Activated T-cell treated with anti-CD3 and anti-CD28 coated beads, Interleukin-2, amount 50 U/mL, for 48 hours (primary cell): ENCODE measurements at regions not wholly inside any gene's neighbourhood (a gene's known extent, or its start where the extent isn't known, plus 50 kb on each side); places are given as distances from the start of the nearest gene placed in this dataset.
"Not testable (repeated sequence)": the region's sequence is repeated elsewhere in the genome, so short reads cannot be mapped to it uniquely, and the experiment has no call there.

Experiments
- DNase-seq, 2 experiments: peaks; one replicate each; pipeline ENCODE4 v3.0.0-alpha.2; 2020

GRCh38 chr20:17872959-17873358 lies 95.6 kb downstream of the SNX5 start:
- DNase-seq, result no peak

- DNase-seq, result no peak
These were observed 96.2 kb downstream of the SNX5 start for GRCh38 chr20:17872434-17872833.

DNA sequence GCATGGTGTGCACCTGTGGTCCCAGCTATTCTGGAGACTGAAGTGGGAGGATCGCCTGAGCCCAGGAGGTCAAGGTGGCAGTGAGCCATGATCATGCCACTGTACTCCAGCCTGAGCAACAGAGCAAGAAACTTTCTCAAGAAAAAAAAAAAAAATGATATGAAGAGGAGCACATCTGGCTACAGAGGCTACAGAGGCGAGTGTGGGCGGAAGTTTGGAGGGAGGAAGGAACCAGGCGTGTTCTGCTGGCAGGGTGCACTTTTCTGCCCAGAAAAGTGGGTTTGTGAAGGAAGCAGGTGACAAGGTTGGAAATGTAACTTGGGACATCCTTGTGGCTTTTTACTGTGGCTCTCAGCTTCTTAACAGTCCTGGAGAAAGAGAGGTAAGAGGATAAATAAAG lies 96.7 kb downstream of the SNX5 start:
- no peak for DNase-seq

DNA sequence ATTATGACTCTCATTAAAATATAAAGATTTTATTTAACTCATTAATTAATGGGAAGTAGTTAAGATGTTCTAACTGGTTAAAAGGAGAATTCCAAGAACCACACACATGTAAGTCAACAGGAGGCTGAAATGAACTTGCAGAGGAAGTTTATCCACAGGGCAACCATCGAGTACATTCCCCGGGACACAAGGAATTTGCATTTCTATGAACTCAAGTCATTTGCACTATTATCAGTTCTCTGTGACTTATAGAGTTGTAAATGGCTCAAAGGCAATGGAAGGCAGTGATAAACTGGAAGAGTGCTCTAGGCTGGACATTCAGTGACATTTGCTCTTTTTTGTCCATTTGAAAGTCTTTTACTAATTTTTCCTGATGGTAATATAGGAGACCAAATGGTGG lies 97.4 kb downstream of the SNX5 start:
- no peak for DNase-seq

- no peak for DNase-seq
These were observed 98.4 kb downstream of the SNX5 start for GRCh38 chr20:17870086-17870740.

DNA sequence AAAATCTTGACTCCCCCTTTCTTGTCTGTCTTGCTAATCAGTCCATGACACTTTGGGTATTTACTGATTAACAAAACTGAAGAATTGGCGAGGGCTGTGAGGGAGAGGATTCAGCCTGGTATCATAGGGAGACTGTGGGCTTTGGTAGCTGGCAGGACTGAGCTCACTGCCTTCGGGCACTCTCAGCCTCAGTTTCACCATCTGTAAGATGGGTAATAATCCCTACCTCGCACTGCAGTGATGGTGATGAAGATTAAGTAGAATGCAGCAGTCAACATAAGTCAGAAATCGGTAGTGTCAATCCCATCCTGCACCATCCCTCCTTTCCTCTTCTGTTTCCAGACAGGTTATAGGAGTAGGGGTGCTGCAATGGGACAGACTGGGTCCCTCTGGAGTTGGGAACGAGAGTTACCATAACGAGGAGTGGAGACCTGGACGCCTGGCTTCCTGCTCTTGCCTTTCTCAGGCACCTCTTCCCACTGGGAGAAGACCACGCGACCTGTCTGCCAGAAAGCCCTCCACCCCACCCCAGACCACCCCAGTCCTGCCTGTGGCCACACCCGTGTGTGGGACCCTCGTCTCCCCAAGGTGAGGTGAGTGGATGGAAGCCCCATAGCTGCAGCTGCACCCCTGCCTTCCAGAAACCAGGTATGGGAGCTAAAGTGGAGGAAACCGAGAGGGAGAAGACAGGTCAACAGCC lies 99.1 kb downstream of the SNX5 start:
- no peak for DNase-seq

GRCh38 chr20:17868700-17869231 lies 99.8 kb downstream of the SNX5 start:
- DNase-seq, result no peak

DNA sequence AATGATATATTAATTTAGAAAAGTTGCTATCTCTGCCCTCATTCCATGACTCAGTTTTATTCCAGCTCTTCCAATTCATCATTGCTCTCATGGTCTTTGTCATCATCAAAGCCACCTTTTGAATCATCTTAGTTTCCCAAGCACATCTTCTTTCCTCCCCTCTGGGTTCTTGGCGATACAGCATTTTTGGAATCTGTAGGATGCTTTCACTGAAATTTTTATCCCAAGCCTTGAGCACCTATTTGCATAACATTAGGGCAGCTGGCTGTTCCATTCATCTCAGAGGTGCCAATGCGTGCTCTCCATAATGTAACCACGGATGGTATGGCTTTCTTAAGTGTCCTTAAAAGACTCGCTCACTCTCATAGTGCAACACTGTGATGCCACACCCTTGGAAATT lies 100.4 kb downstream of the SNX5 start:
- DNase-seq, result no peak

DNA sequence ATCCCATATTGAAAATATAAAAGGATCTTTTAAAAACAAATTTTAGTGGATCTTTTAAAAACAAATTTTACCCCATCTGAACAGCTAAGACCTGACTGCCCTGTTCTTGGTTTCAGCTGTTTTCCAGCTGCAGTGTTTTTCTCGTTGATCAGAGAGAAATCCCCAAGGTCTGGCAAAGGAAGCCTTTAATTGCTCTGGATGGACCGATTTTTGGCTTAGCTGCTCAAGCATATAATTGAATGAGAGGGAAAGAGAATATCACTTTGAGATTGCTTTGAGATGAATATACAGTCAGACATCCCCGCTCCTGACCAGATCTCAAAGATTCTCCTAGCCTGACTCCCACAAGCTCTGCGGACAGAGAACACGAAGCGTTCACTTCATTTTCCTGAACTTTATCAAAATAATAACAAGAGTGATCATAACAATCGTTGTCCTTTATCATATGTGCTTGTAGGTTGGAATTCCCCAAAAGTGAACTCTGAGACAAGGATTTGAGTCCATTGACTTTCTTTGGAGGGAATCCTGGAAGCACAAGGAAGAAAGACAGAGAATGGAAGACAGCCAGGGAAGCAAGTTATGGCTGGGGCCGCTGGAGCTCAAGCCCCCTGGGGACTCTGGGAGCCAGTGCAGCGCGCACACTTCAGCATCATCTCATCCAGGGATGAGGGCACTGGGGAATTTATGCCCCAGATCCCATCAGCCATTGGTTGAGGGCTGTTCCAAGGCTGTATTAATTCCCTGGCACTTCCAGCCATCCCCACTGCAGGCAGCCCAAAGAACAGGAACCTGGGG lies 101.3 kb downstream of the SNX5 start:
- no peak for DNase-seq

- DNase-seq, result no peak
These were observed 102.2 kb downstream of the SNX5 start for GRCh38 chr20:17866234-17867001.

DNA sequence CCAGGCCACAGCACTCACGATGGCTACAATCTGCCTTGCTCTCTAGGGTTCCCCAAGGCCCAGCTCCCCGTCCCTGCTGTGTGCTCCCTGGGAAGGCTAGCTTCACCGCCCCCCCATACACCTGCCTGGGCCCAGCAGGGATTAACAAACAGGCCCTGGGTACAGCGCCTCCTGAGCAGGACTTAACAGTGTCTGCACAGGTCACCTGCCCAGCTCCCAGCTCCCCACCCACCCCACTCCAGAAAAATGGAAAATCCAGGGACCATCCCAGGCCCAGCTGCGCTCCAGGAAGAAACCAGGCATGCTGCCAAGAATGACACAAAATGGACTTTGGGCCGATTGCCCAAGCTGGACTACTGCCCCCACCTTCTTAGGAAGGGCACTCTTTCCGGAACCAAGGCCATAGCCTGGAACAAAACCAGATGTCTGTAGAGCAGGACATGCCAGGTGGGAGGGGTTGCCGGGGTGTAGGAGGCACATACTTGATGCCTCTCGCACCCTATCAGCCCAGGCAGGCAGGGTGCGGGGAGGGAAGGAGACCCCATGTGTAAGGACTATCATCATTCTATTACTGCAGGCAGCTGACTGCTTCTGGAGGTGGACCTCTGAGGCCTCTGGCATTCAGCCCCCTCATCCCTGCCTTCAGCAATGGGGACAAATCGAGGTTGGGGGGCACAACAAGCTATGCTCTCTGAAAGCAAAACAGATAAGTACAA lies 104.9 kb downstream of the SNX5 start:
- no peak for DNase-seq

DNA sequence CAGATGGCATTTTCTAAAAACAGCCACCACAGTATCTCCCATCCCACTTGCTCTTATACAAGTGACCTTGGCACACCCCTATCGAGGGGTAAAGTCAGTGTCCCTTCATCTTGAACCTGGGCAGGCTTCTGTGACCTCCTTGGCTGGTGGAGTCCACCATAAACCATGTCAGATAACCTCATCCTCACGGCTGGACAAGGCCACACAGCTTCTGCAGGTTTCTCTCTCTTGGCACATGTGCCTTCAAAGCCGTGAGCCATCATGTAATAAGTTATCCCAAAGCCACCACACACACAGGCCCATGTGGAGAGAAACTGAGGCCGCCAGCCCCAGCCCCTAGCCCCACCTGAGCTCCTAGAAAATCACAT lies 105.4 kb downstream of the SNX5 start:
- DNase-seq, result no peak

DNA sequence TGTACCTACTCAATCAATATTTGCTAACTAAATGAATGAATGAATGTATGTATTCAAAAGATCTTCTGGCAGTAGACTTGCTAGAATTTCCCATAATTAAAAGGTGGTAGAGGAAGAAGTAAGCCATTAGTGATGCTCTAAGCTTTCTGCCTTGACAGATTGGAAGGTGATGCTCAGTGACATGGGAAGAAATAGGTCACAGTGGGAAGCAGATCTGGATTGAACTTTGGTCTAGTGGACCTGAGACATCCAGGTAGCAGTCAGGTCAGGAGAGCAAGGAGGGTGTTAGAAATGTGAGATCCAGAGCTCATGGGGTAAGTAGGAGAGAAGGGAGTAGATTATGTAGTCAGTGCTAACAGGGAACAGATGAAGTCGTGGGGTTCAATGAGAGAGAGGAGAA lies 106.4 kb downstream of the SNX5 start:
- DNase-seq, result no peak

DNA sequence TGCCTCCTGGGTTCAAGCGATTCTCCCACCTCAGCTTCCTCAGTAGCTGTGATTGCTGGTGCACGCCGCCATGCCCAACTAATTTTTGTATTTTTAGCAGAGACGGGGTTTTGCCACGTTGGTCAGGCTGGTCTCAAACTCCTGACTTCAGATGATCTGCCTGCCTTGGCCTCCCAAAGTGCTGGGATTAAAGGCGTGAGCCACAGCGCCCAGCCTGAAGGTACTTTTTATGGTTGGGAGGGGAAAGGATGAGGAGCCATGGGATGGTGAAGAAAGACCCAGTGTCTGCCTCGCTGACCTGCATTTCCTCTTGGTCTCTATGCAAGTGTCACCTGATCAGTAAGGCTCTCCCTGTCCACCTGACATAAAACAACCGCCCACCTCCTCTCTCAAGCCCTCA lies 107.0 kb downstream of the SNX5 start:
- not testable (repeated sequence) for DNase-seq

DNA sequence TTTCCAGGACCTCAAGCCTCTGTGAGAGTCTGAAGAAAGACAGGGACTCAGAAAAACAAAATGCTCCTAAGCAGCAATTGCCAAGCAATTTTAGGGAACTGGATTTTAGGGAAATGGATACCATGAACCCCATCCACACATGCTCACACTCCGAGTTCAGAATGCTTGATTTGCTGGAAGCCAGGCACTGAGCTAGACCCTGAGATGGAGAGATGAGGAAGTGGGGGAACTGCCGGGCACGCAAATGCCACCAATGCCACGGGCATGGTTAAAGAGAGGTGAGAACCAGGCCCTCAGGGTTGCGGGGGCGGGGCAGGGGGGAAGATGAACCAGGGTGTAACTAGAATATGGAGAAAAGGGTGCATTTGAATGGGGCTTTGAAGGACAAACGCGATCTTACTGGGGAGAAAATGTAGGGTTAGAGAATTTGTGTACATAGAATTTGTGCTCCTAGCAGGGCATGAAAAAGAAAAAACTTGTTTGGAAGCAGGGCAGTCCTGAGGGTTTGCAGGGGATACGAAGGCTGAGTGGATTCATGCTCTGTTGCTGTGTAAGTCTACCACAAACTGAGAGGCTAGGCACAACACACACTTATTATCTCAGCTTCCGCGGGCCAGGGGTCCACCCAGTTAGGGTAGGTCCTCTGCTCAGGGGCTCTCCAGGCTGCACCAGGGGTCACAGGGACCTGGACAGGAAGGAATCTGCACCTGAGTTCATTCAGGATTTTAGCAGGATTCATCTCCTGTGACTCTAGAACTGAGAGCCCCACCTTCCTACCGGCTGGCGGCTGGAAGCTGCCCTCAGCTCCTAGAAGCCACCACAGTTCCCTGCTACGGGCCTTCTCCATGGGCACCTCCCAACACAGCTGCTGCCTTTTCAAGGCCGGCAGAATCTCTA lies 108.0 kb downstream of the SNX5 start:
- no peak for DNase-seq

- peak; percentile 28 to 42 for DNase-seq
These were observed 108.9 kb downstream of the SNX5 start for GRCh38 chr20:17859616-17860232.

GRCh38 chr20:17859002-17859615 lies 109.5 kb downstream of the SNX5 start:
- DNase-seq, result no peak

DNA sequence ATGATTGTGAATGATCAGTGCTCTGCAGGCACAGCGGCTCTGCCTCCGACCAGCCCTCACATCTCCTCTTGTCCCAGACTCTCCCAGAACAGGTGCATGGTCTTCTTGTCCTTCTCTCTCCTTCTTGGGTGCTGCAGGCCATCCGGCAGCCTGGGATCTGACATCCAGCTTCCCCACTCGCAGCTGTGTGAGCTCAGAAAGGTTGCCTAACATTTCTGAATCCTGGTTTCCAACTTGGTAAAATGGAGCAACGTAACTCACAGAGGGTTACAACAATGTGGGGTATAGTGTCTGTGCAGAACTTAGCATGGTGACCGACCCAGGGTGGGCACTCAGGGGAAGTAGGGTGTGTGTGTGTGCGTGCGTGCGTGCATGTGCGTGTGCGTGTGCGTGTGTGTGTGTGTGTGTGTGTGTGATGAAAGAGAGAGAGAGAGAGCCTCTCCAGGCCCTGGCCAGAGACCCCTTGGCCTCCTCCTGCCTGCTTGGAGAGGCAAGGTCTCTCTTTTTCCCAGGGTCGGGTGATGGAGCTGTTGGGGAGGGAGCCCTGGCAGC lies 110.1 kb downstream of the SNX5 start:
- no peak for DNase-seq

GRCh38 chr20:17857639-17858449 lies 110.8 kb downstream of the SNX5 start:
- DNase-seq, result no peak
